H1 (cell line): ENCODE measurements at regions not wholly inside any gene's neighbourhood (a gene's known extent, or its start where the extent isn't known, plus 50 kb on each side); places are given as distances from the start of the nearest gene placed in this dataset.

Experiments
- CTCF ChIA-PET: fragments of 300-600 bp; sonication (Branson Sonifier 250); formaldehyde crosslinking; loops from one replicate; lab custom pipeline; 2021; ENCODE audit not compliant: partially characterized antibody; lab: Charles Lee
- POLR2A ChIA-PET: fragments of 300-600 bp; sonication (Branson Sonifier 250); formaldehyde crosslinking; loops from one replicate; lab custom pipeline; 2021; ENCODE audit warnings: inconsistent platforms; ENCODE audit not compliant: partially characterized antibody; lab: Charles Lee
- DNase-seq, 2 experiments: peaks; one replicate each; pipeline versions ENCODE4 v3.0.0 to v3.0.0-alpha.2; 2010 to 2022; ENCODE audit warnings: low spot score in 2 of 2, low read depth in 1 of 2, mixed read lengths in 1 of 2
- FAIRE-seq: peaks from 2 replicates; lab custom pipeline; 2011; peaks lifted over from hg19 to GRCh38; lab: Jason Lieb, UNC
- H2AFZ ChIP-seq: 2 replicates; pipeline ENCODE4 v1.8.1; 2012; ENCODE audit warnings: low read length, inconsistent platforms
- H2AK5ac ChIP-seq: 2 replicates; pipeline ENCODE4 v1.6.1; 2013; ENCODE audit warnings: low read depth, low read length
- H2BK120ac ChIP-seq: replicated peaks from 2 replicates; pipeline ENCODE3; 2013; ENCODE audit warnings: low read depth, low read length, inconsistent platforms
- H2BK12ac ChIP-seq: 2 replicates; pipeline ENCODE4 v1.6.1; 2013; ENCODE audit warnings: low read depth, low read length
- H2BK15ac ChIP-seq: 2 replicates; pipeline ENCODE4 v1.6.1; 2013; ENCODE audit warnings: low read length
- H2BK20ac ChIP-seq: 2 replicates; pipeline ENCODE4 v1.6.1; 2013; ENCODE audit warnings: low read length
- H2BK5ac ChIP-seq: 2 replicates; pipeline ENCODE4 v1.6.1; 2013; ENCODE audit warnings: low read depth, low read length
- H3K14ac ChIP-seq: 2 replicates; pipeline ENCODE4 v1.6.1; 2013; ENCODE audit warnings: inconsistent platforms; ENCODE audit not compliant: insufficient read length
- H3K18ac ChIP-seq: 2 replicates; pipeline ENCODE4 v1.6.1; 2013; ENCODE audit warnings: low read length; ENCODE audit errors: extremely low read depth
- H3K23ac ChIP-seq: 2 replicates; pipeline ENCODE4 v1.6.1; 2013; ENCODE audit warnings: inconsistent platforms; ENCODE audit not compliant: insufficient read length
- H3K23me2 ChIP-seq: 2 replicates; pipeline ENCODE4 v1.6.1; 2013; ENCODE audit warnings: low read depth, low read length
- H3K27ac ChIP-seq: 2 replicates; pipeline ENCODE4 v1.6.1; 2011; ENCODE audit warnings: low read depth, low read length, inconsistent platforms
- H3K27me3 ChIP-seq, 4 experiments: replicated peaks in 1 of 4; 1 replicate in 1 of 4; 2 replicates in 3 of 4; pipeline versions ENCODE4 v1.6.1 to v1.8.1; 2011 to 2013; ENCODE audit warnings: low read length in 3 of 4, mild to moderate bottlenecking in 3 of 4, inconsistent platforms in 2 of 4, mixed read lengths in 2 of 4, moderate library complexity in 1 of 4; ENCODE audit not compliant: control insufficient read depth in 3 of 4, insufficient read depth in 3 of 4; ENCODE audit errors: extremely low read depth in 1 of 4
- H3K36me3 ChIP-seq, 4 experiments: 2 replicates each; pipeline versions ENCODE4 v1.6.1 to v1.8.1; 2011 to 2013; ENCODE audit warnings: mild to moderate bottlenecking in 4 of 4, low read length in 3 of 4, moderate library complexity in 2 of 4, control low read depth in 1 of 4, inconsistent platforms in 1 of 4; ENCODE audit not compliant: insufficient read depth in 4 of 4, control insufficient read depth in 2 of 4
- H3K4ac ChIP-seq: replicated peaks from 2 replicates; pipeline ENCODE3; 2013; ENCODE audit warnings: low read length, low read depth, mixed read lengths, inconsistent platforms; ENCODE audit not compliant: insufficient read length
- H3K4me1 ChIP-seq, 4 experiments: replicated peaks in 1 of 4; 1 replicate in 1 of 4; 2 replicates in 3 of 4; pipeline versions ENCODE4 v1.6.1 to v1.8.1; 2011 to 2013; ENCODE audit warnings: low read length in 3 of 4, inconsistent platforms in 2 of 4, mixed read lengths in 1 of 4; ENCODE audit not compliant: insufficient read depth in 4 of 4, control insufficient read depth in 3 of 4
- H3K4me2 ChIP-seq, 2 experiments: 2 replicates each; pipeline versions ENCODE4 v1.6.1 to v1.8.1; 2011 to 2013; ENCODE audit warnings: low read depth in 2 of 2, low read length in 2 of 2, control low read depth in 1 of 2, inconsistent platforms in 1 of 2, mild to moderate bottlenecking in 1 of 2; ENCODE audit not compliant: insufficient read depth in 1 of 2
- H3K4me3 ChIP-seq, 4 experiments: fragments of 200-600, 300-600 bp in 1 of 4; sonication (generic), shearing (Covaris generic), sonication (Bioruptor Twin) in 1 of 4; 2 replicates each; pipeline versions ENCODE4 v1.5.1 to v1.8.1; 2011 to 2016; ENCODE audit warnings: low read length in 4 of 4, low read depth in 3 of 4, control low read depth in 2 of 4, inconsistent platforms in 2 of 4, mild to moderate bottlenecking in 2 of 4, mixed read lengths in 1 of 4, moderate library complexity in 1 of 4; ENCODE audit not compliant: insufficient read depth in 2 of 4; ENCODE audit errors: extremely low read depth in 1 of 4
- H3K56ac ChIP-seq: replicated peaks from 2 replicates; pipeline ENCODE3; 2013; ENCODE audit warnings: low read depth, mild to moderate bottlenecking, mixed read lengths, low read length, inconsistent platforms; ENCODE audit not compliant: insufficient read length
- H3K79me1 ChIP-seq: 2 replicates; pipeline ENCODE4 v1.6.1; 2013; ENCODE audit warnings: low read depth, low read length, control low read depth
- H3K79me2 ChIP-seq, 2 experiments: 2 replicates each; pipeline versions ENCODE4 v1.6.1 to v1.8.1; 2012 to 2013; ENCODE audit warnings: low read length in 2 of 2, mild to moderate bottlenecking in 2 of 2, inconsistent platforms in 1 of 2; ENCODE audit not compliant: insufficient read depth in 2 of 2, control insufficient read depth in 1 of 2
- H3K9ac ChIP-seq, 4 experiments: replicated peaks in 1 of 4; 1 replicate in 1 of 4; 2 replicates in 3 of 4; pipeline versions ENCODE4 v1.6.1 to v1.8.1; 2011 to 2013; ENCODE audit warnings: low read depth in 3 of 4, low read length in 3 of 4, control low read depth in 2 of 4, mild to moderate bottlenecking in 2 of 4, moderate library complexity in 2 of 4, inconsistent platforms in 1 of 4; ENCODE audit errors: extremely low read depth in 1 of 4
- H3K9me3 ChIP-seq, 2 experiments: 2 replicates each; pipeline versions ENCODE4 v1.6.1 to v1.8.1; 2012 to 2013; ENCODE audit warnings: mild to moderate bottlenecking in 2 of 2, moderate library complexity in 2 of 2, control low read depth in 1 of 2, inconsistent platforms in 1 of 2, low read depth in 1 of 2, low read length in 1 of 2, mixed read lengths in 1 of 2; ENCODE audit not compliant: insufficient read depth in 2 of 2
- H4K20me1 ChIP-seq, 2 experiments: replicated peaks in 1 of 2; 2 replicates each; pipeline versions ENCODE3 to v1.8.1; 2011 to 2013; ENCODE audit warnings: inconsistent platforms in 2 of 2, low read length in 2 of 2, mild to moderate bottlenecking in 1 of 2; ENCODE audit not compliant: insufficient read depth in 2 of 2, control insufficient read depth in 1 of 2
- H4K5ac ChIP-seq: 2 replicates; pipeline ENCODE4 v1.6.1; 2013; ENCODE audit warnings: low read length, low read depth, mixed read lengths, inconsistent platforms; ENCODE audit not compliant: insufficient read length
- H4K8ac ChIP-seq: 2 replicates; pipeline ENCODE4 v1.8.0; 2013; ENCODE audit warnings: mild to moderate bottlenecking, moderate library complexity, low read length, inconsistent platforms; ENCODE audit not compliant: insufficient read depth; ENCODE audit errors: extremely low read depth
- H4K91ac ChIP-seq: replicated peaks from 2 replicates; pipeline ENCODE3; 2013; ENCODE audit warnings: low read length, mixed read lengths, inconsistent platforms; ENCODE audit not compliant: insufficient read length
- ATF2 ChIP-seq: IDR thresholded peaks from 2 replicates; pipeline ENCODE4 v1.6.1; 2012; ENCODE audit warnings: low read length, inconsistent platforms
- NRF1 ChIP-seq: IDR thresholded peaks from 2 replicates; pipeline ENCODE4 v1.6.1; 2011; ENCODE audit warnings: mild to moderate bottlenecking, low read depth, low read length, improper control_type of control experiment
- POLR2A ChIP-seq, 2 experiments: IDR thresholded peaks; 1 replicate in 1 of 2; 2 replicates in 1 of 2; pipeline ENCODE4 v1.6.1; 2011; ENCODE audit warnings: low read depth in 2 of 2, low read length in 2 of 2, mild to moderate bottlenecking in 2 of 2; ENCODE audit errors: control extremely low read depth in 1 of 2
- SUZ12 ChIP-seq: fragments of 200-600 bp; sonication (generic); IDR thresholded peaks from 2 replicates; pipeline ENCODE4 v1.6.1; 2012; ENCODE audit warnings: mild to moderate bottlenecking, inconsistent platforms, low read length, moderate library complexity, mixed read lengths
- WGBS, 2 experiments: shearing (Covaris generic) in 1 of 2; methylation state at CpG; one replicate each; pipeline versions ENCODE4 v1.1.6 to v1.1.7; 2013 to 2015; ENCODE audit warnings: low lambda C conversion rate in 2 of 2, mixed read lengths in 2 of 2, inconsistent platforms in 1 of 2, low coverage in 1 of 2, missing lambda C conversion rate in 1 of 2; ENCODE audit not compliant: insufficient replicate concordance in 2 of 2, insufficient coverage in 1 of 2, insufficient read length in 1 of 2; ENCODE audit errors: extremely low coverage in 1 of 2, missing lambda C conversion rate in 1 of 2; 5-methylcytosine and 5-hydroxymethylcytosine counted together

GRCh38 chr10:129375171-129375570 is 91.9 kb upstream of the MGMT start:
- H2AK5ac ChIP-seq = no peak overlapping the region
- no peak overlapping the region for H2BK20ac ChIP-seq
- POLR2A ChIA-PET = no interaction called here
- no peaks in the 10 kb centered on the region for H3K79me2 ChIP-seq
- no peak overlapping the region for H4K91ac ChIP-seq
- H3K4me2 ChIP-seq = no peak overlapping the region
- no peak overlapping the region for H2BK5ac ChIP-seq
- DNase-seq = no peak
- no peak overlapping the region for H3K18ac ChIP-seq
- H4K20me1 ChIP-seq = no peaks in the 10 kb centered on the region
- no peak for TF ChIP-seq POLR2A (IDR thresholded peaks at IDR 0.05; ENCODE audit: control extremely low read depth in 1 of 2, low read depth in 2 of 2, low read length in 2 of 2)
- TF ChIP-seq ATF2 = no peak
- TF ChIP-seq NRF1 = no peak
- TF ChIP-seq SUZ12 = no peak
- TF ChIP-seq, all 59 proteins: peak for 0
- H3K27me3 ChIP-seq = no peaks in the 10 kb centered on the region
- no peak overlapping the region for H3K9ac ChIP-seq
- no peaks in the 10 kb centered on the region for H3K36me3 ChIP-seq
- no peak for FAIRE-seq
- no peak overlapping the region for H3K14ac ChIP-seq
- H3K4ac ChIP-seq = no peak overlapping the region
- no peak overlapping the region for H2BK120ac ChIP-seq
- H2BK15ac ChIP-seq = no peak overlapping the region
- no peak overlapping the region for H3K27ac ChIP-seq
- H4K8ac ChIP-seq = no peak overlapping the region
- H3K23ac ChIP-seq = no peak overlapping the region
- no peaks in the 10 kb centered on the region for H3K79me1 ChIP-seq
- no peak overlapping the region for H3K56ac ChIP-seq
- H3K23me2 ChIP-seq = no peaks in the 10 kb centered on the region
- no peak overlapping the region for H2AFZ ChIP-seq
- 96% methylated on average over 3 of the region's 4 CpGs; no CpG with 5 or more reads in 1 of the 2 experiments for WGBS, 2 experiments
- CTCF ChIA-PET = no interaction called here
- no peaks in the 10 kb centered on the region for H3K4me1 ChIP-seq
- no peak overlapping the region for H2BK12ac ChIP-seq
- no peak overlapping the region for H4K5ac ChIP-seq
- no peak overlapping the region for H3K4me3 ChIP-seq
- H3K9me3 ChIP-seq = no peaks in the 10 kb centered on the region
